ENCODE measurements at regions not wholly inside any gene's neighbourhood (a gene's known extent, or its start where the extent isn't known, plus 50 kb on each side); places are given as distances from the start of the nearest gene placed in this dataset.

DNA sequence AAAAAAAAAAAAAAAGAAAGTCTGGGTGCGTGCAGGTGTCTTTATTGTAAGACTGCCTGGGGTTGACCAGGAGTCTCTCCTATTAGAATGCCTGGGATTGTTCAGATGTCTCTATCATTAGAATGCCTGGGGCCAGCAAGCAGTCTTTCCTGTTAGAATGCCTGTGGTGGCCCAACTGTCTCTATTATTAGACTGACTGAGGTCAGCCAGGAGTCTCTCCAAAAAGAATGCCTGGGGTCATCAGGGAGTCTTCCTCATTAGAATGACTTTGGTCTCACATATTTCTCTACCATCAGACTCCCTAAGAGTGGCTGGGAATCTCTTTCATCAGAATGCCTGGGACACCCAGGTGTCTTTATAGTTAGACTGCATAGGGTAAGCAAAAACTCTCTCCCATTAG is 1577.5 kb downstream of the UQCRFS1 start:
- TF ChIP-seq, protein P1, sequence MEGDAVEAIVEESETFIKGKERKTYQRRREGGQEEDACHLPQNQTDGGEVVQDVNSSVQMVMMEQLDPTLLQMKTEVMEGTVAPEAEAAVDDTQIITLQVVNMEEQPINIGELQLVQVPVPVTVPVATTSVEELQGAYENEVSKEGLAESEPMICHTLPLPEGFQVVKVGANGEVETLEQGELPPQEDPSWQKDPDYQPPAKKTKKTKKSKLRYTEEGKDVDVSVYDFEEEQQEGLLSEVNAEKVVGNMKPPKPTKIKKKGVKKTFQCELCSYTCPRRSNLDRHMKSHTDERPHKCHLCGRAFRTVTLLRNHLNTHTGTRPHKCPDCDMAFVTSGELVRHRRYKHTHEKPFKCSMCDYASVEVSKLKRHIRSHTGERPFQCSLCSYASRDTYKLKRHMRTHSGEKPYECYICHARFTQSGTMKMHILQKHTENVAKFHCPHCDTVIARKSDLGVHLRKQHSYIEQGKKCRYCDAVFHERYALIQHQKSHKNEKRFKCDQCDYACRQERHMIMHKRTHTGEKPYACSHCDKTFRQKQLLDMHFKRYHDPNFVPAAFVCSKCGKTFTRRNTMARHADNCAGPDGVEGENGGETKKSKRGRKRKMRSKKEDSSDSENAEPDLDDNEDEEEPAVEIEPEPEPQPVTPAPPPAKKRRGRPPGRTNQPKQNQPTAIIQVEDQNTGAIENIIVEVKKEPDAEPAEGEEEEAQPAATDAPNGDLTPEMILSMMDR (IDR thresholded peaks at IDR 0.05; ENCODE audit: unreplicated experiment) = no peak
- POLR2A ChIA-PET = no interaction called here
- Mint-ChIP-seq H3K27me3 (ENCODE audit: insufficient read depth, unreplicated experiment) (no peaks in the 10 kb centered on the region), H3K36me3 (ENCODE audit: insufficient read depth, unreplicated experiment) (no peaks in the 10 kb centered on the region), H3K4me3 (ENCODE audit: unreplicated experiment) (no peak overlapping the region), H3K27ac (ENCODE audit: low read depth, unreplicated experiment) (no peak overlapping the region), H3K9me3 (ENCODE audit: unreplicated experiment) (peaks cover 11% of the 10 kb centered on the region), H3K4me1 (ENCODE audit: insufficient read depth, unreplicated experiment) (no peaks in the 10 kb centered on the region)
- no TSS peak for BruUV-seq (replicated peaks)
- CTCF ChIA-PET = no interaction called here
- intact Hi-C loops (cut with micrococcal nuclease) = no loop called here
- DNase-seq (ENCODE audit: unreplicated experiment) = no peak

DNA sequence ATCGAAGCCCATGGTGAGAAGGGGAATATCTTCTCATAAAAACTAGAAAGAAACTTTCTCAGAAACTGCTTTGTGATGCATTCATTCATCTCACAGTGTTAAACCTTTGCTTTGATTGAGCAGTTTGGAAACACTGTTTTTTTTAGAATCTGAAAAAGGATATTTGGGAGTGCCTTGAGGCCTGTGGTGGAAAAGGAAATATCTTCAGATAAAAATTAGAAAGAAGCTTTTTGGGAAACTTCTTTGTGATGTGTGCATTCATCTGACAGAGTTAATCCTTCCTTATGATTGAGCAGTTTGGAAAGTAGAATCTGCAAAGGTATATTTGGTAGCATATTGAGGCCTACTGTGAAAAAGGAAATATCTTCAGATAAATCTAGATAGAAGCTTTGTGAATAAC is 1594.9 kb downstream of the UQCRFS1 start:
- POLR2A ChIA-PET = no interaction called here
- H3K36me3 Mint-ChIP-seq (ENCODE audit: insufficient read depth, unreplicated experiment) = no peaks in the 10 kb centered on the region
- no peak overlapping the region for H3K4me3 Mint-ChIP-seq (ENCODE audit: unreplicated experiment)
- DNase-seq (ENCODE audit: unreplicated experiment) = no peak
- BruUV-seq (replicated peaks) = no TSS peak
- CTCF ChIA-PET = interaction anchor here (0.6 kb wide), 1 partner anchor 159 kb away, joined by 3 read pairs; no protein-coding TSS in a partner anchor
- TF ChIP-seq, protein P1 (IDR thresholded peaks at IDR 0.05; ENCODE audit: unreplicated experiment) = no peak
- no peaks in the 10 kb centered on the region for H3K4me1 Mint-ChIP-seq (ENCODE audit: insufficient read depth, unreplicated experiment)
- peaks cover 23% of the 10 kb centered on the region for H3K9me3 Mint-ChIP-seq (ENCODE audit: unreplicated experiment)
- H3K27me3 Mint-ChIP-seq (ENCODE audit: insufficient read depth, unreplicated experiment) = no peaks in the 10 kb centered on the region
- H3K27ac Mint-ChIP-seq (ENCODE audit: low read depth, unreplicated experiment) = no peak overlapping the region
- intact Hi-C loops (cut with micrococcal nuclease) = no loop called here

DNA sequence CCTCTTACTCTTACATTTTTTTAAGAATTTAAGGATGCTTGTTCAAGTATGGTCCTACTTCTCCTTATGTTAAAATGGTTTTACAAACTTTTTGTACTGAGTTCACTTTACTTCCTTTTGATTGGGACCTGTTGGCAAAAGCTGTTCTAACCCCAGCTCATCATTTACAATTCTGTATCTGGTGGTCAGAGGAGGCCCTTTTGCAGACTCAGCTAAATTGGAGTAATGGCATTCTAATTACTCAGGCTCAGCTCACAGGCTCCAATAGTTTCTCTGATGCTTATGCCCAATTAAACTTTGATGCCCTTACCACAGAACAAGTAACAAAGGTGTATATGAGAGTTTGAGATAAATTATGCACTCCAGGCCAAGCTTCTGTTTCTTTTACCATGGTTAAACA is 1632.0 kb downstream of the UQCRFS1 start:
- no peak overlapping the region for H3K27ac Mint-ChIP-seq (ENCODE audit: low read depth, unreplicated experiment)
- ChIA-PET CTCF (no interaction called here), POLR2A (no interaction called here)
- no peaks in the 10 kb centered on the region for H3K27me3 Mint-ChIP-seq (ENCODE audit: insufficient read depth, unreplicated experiment)
- BruUV-seq (replicated peaks) = no TSS peak
- DNase-seq (ENCODE audit: unreplicated experiment) = no peak
- intact Hi-C loops (cut with micrococcal nuclease) = no loop called here
- H3K4me1 Mint-ChIP-seq (ENCODE audit: insufficient read depth, unreplicated experiment) = no peaks in the 10 kb centered on the region
- no peak overlapping the region for H3K4me3 Mint-ChIP-seq (ENCODE audit: unreplicated experiment)
- TF ChIP-seq, protein P1 (IDR thresholded peaks at IDR 0.05; ENCODE audit: unreplicated experiment) = no peak
- H3K9me3 Mint-ChIP-seq (ENCODE audit: unreplicated experiment) = peaks cover 24% of the 10 kb centered on the region
- H3K36me3 Mint-ChIP-seq (ENCODE audit: insufficient read depth, unreplicated experiment) = no peaks in the 10 kb centered on the region
